HepG2 (cell line): ENCODE measurements at regions not wholly inside any gene's neighbourhood (a gene's known extent, or its start where the extent isn't known, plus 50 kb on each side); places are given as distances from the start of the nearest gene placed in this dataset.

Experiments
- ATAC-seq: fragments of 200-7000 bp; cut with Tn5 transposase; 3 replicates; pipeline ENCODE4 v1.9.1; 2020; ENCODE audit warnings: mild to moderate bottlenecking, moderate library complexity
- BruUV-seq: library from RNA; stranded (reverse); fragments of 400-500 nt; replicated peaks from 2 replicates; lab custom pipeline; 2021; lab: Mats Ljungman, UMichigan
- CTCF ChIA-PET: fragments of 300-600 bp; formaldehyde crosslinking; extraction: SDS; loops from one replicate; lab custom pipeline; 2021; ENCODE audit warnings: low total read pairs, inconsistent platforms, low intra/inter-chr PET ratio; lab: Yijun Ruan, JAX
- POLR2A ChIA-PET: fragments of 350-600 bp; sonication (Branson Sonifier 250); formaldehyde crosslinking; loops from one replicate; lab custom pipeline; 2020; ENCODE audit warnings: antibody characterized with exemption, inconsistent platforms; lab: Yijun Ruan, JAX
- DNase-seq: peaks from one replicate; pipeline ENCODE4 v3.0.0-alpha.2; 2015; ENCODE audit warnings: low spot score
- FAIRE-seq: peaks from 3 replicates; lab custom pipeline; 2011; peaks lifted over from hg19 to GRCh38; lab: Jason Lieb, UNC
- H2AFZ ChIP-seq: one replicate; pipeline ENCODE4 v1.6.1; 2011; ENCODE audit warnings: low read length, inconsistent platforms
- H3K27ac ChIP-seq: fragments of 300-600 bp; 3 replicates; pipeline ENCODE4 v1.8.0; 2011; ENCODE audit warnings: mixed run types, mild to moderate bottlenecking, mixed read lengths, low read length, inconsistent platforms; ENCODE audit not compliant: insufficient read depth; ENCODE audit errors: extremely low read length
- H3K27me3 ChIP-seq, 2 experiments: fragments of 200-600 bp in 1 of 2; 2 replicates in 1 of 2; 3 replicates in 1 of 2; pipeline versions ENCODE4 v1.6.0 to v1.8.0; 2011; ENCODE audit warnings: low read length in 2 of 2, mild to moderate bottlenecking in 2 of 2, moderate library complexity in 2 of 2, inconsistent platforms in 1 of 2; ENCODE audit not compliant: insufficient read depth in 2 of 2, control insufficient read depth in 1 of 2
- H3K36me3 ChIP-seq, 2 experiments: fragments of 200-600 bp in 1 of 2; replicated peaks in 1 of 2; 2 replicates in 1 of 2; 3 replicates in 1 of 2; pipeline versions ENCODE4 v1.5.1 to v1.8.0; 2011; ENCODE audit warnings: low read length in 2 of 2, inconsistent platforms in 1 of 2; ENCODE audit not compliant: insufficient read depth in 2 of 2, control insufficient read depth in 1 of 2
- H3K4me1 ChIP-seq: 2 replicates; pipeline ENCODE4 v1.5.1; 2012; ENCODE audit warnings: low read length, inconsistent platforms; ENCODE audit not compliant: insufficient read depth
- H3K4me2 ChIP-seq: 2 replicates; pipeline ENCODE4 v1.6.0; 2011; ENCODE audit warnings: low read depth, low read length, inconsistent platforms
- H3K4me3 ChIP-seq, 3 experiments: fragments of 200-600 bp in 1 of 3; sonication (generic), shearing (Covaris generic) in 1 of 3; replicated peaks in 1 of 3; 2 replicates each; pipeline ENCODE4 v1.5.1; 2011 to 2016; ENCODE audit warnings: low read length in 3 of 3, inconsistent platforms in 2 of 3, low read depth in 2 of 3, mild to moderate bottlenecking in 2 of 3, control low read depth in 1 of 3, mixed read lengths in 1 of 3; ENCODE audit not compliant: insufficient read depth in 1 of 3
- H3K79me2 ChIP-seq: one replicate; pipeline ENCODE4 v1.6.1; 2011; ENCODE audit warnings: low read length, inconsistent platforms; ENCODE audit not compliant: insufficient read depth
- H3K9ac ChIP-seq: 2 replicates; pipeline ENCODE4 v1.6.0; 2011; ENCODE audit warnings: mild to moderate bottlenecking, low read depth, low read length, inconsistent platforms; ENCODE audit not compliant: insufficient read depth
- H3K9me3 ChIP-seq: 2 replicates; pipeline ENCODE4 v1.5.1; 2012; ENCODE audit warnings: mild to moderate bottlenecking, low read length
- H4K20me1 ChIP-seq: 2 replicates; pipeline ENCODE4 v1.6.0; 2011; ENCODE audit warnings: inconsistent platforms, mild to moderate bottlenecking, low read length, moderate library complexity; ENCODE audit not compliant: insufficient read depth
- NCOA2 ChIP-seq: sonication (generic); formaldehyde crosslinking; IDR thresholded peaks from 2 replicates; pipeline ENCODE4 v1.8.0; 2022; ENCODE audit warnings: inconsistent platforms
- NFE2L2 ChIP-seq: fragments of 150-350 bp; IDR thresholded peaks from 2 replicates; pipeline ENCODE4 v1.6.1; 2014; ENCODE audit warnings: low read length
- ZBTB46 ChIP-seq: sonication (generic); formaldehyde crosslinking; IDR thresholded peaks from 2 replicates; pipeline ENCODE4 v1.4.0; 2020; ENCODE audit warnings: mild to moderate bottlenecking, missing genetic modification reagents, borderline replicate concordance
- ZFP62 ChIP-seq: sonication (generic); formaldehyde crosslinking; IDR thresholded peaks from 2 replicates; pipeline ENCODE4 v1.4.0; 2020; ENCODE audit warnings: missing genetic modification reagents
- ZNF652 ChIP-seq: IDR thresholded peaks from 2 replicates; pipeline ENCODE4 v1.6.1; 2016; ENCODE audit warnings: low read depth, borderline replicate concordance
- WGBS: methylation state at CpG from one replicate; pipeline ENCODE4 v1.1.6; 2017; ENCODE audit warnings: low lambda C conversion rate; 5-methylcytosine and 5-hydroxymethylcytosine counted together
- in situ Hi-C: cut with HindIII; loops from 2 replicates; pipeline ENCODE4 v1.10.0; 2017; ENCODE audit warnings: low pct_unique_long_range_greater_than_20kb; ENCODE audit not compliant: extremely low pct_ligation_motif_present
- intact Hi-C: fragments of 100-400 bp; cut with micrococcal nuclease; formaldehyde crosslinking; loops from one replicate; pipeline ENCODE4 v1.10.0; 2022; ENCODE audit not compliant: unreplicated experiment
- TF ChIP-seq, protein P1 (sequence below): sonication (generic); formaldehyde crosslinking; IDR thresholded peaks from 2 replicates; pipeline ENCODE4 v1.5.0; 2020; ENCODE audit warnings: mild to moderate bottlenecking, missing genetic modification reagents

DNA sequence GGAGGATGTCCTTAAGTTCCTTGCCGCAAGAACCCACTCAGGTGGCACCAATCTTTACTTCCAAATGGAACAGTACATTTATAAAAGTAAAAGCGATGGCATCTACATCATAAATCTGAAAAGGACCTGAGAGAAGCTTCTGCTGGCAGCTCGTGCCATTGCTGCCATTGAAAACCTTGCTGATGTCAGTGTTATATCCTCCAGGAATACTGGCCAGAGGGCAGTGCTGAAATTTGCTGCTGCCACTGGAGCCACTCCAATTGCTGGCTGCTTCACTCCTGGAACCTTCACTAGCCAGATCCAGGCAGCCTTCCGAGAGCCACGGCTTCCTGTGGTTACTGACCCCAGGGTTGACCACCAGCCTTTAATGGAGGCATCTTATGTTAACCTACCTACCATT lies 191.7 kb downstream of the TRIM27 start:
- no peak for FAIRE-seq

More for the DNA sequence above, 191.7 kb downstream of the TRIM27 start:
- no peak overlapping the region for H3K4me3 ChIP-seq
- intact Hi-C loops (no loop called here), in situ Hi-C loops (no loop called here)
- H2AFZ ChIP-seq, result no peak overlapping the region
- BruUV-seq, result no TSS peak
- H3K4me2 ChIP-seq, result no peak overlapping the region
- peaks cover 0 to 66% of the 10 kb centered on the region in 2 experiments; a peak in 4 of 5 replicates for H3K27me3 ChIP-seq
- H3K27ac ChIP-seq, result no peak overlapping the region
- no peak for ATAC-seq
- H3K9ac ChIP-seq, result no peak overlapping the region
- TF ChIP-seq, protein P1, sequence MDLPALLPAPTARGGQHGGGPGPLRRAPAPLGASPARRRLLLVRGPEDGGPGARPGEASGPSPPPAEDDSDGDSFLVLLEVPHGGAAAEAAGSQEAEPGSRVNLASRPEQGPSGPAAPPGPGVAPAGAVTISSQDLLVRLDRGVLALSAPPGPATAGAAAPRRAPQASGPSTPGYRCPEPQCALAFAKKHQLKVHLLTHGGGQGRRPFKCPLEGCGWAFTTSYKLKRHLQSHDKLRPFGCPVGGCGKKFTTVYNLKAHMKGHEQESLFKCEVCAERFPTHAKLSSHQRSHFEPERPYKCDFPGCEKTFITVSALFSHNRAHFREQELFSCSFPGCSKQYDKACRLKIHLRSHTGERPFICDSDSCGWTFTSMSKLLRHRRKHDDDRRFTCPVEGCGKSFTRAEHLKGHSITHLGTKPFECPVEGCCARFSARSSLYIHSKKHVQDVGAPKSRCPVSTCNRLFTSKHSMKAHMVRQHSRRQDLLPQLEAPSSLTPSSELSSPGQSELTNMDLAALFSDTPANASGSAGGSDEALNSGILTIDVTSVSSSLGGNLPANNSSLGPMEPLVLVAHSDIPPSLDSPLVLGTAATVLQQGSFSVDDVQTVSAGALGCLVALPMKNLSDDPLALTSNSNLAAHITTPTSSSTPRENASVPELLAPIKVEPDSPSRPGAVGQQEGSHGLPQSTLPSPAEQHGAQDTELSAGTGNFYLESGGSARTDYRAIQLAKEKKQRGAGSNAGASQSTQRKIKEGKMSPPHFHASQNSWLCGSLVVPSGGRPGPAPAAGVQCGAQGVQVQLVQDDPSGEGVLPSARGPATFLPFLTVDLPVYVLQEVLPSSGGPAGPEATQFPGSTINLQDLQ, result no peak
- no peak for TF ChIP-seq ZBTB46
- TF ChIP-seq ZFP62, result no peak
- no peak for TF ChIP-seq NCOA2
- no peak for TF ChIP-seq NFE2L2
- no peak for TF ChIP-seq ZNF652 (CRISPR knock-in tag)
- ChIA-PET POLR2A (no interaction called here), CTCF (no interaction called here)
- WGBS, result 39% methylated on average over 5 of the region's 5 CpGs
- DNase-seq, result no peak
- H3K79me2 ChIP-seq, result no peaks in the 10 kb centered on the region
- no peaks in the 10 kb centered on the region for H4K20me1 ChIP-seq
- H3K4me1 ChIP-seq, result peaks cover 39% of the 10 kb centered on the region
- H3K36me3 ChIP-seq, result no peaks in the 10 kb centered on the region
- H3K9me3 ChIP-seq, result no peaks in the 10 kb centered on the region
